ENCODE measurements at regions not wholly inside any gene's neighbourhood (a gene's known extent, or its start where the extent isn't known, plus 50 kb on each side); places are given as distances from the start of the nearest gene placed in this dataset.

DNA sequence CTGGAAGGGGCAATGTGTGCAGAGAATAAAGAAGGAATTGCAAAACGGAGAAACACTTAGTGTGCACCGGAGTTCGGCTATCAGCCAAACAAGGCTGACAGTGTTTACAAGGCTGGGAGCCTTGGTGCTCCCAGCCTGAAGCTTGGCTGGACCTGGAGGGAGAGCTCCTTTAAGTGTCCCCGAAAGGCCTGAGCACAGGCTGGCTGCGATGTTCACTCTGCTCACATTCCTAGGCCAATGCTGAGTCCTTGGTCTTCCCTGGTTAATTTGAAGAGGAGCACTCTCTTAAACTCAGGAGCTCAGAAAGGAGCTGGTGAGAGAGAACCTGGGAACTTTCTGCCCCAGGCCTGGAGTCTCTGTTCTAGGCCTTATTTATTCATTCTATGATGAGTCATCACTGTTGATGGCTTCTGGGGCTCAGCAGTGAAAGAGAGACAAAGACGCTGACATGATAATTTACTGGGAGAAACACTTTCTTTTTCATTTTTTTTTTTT is 88.6 kb upstream of the MYO10 start:
- TF ChIP-seq, protein P1, sequence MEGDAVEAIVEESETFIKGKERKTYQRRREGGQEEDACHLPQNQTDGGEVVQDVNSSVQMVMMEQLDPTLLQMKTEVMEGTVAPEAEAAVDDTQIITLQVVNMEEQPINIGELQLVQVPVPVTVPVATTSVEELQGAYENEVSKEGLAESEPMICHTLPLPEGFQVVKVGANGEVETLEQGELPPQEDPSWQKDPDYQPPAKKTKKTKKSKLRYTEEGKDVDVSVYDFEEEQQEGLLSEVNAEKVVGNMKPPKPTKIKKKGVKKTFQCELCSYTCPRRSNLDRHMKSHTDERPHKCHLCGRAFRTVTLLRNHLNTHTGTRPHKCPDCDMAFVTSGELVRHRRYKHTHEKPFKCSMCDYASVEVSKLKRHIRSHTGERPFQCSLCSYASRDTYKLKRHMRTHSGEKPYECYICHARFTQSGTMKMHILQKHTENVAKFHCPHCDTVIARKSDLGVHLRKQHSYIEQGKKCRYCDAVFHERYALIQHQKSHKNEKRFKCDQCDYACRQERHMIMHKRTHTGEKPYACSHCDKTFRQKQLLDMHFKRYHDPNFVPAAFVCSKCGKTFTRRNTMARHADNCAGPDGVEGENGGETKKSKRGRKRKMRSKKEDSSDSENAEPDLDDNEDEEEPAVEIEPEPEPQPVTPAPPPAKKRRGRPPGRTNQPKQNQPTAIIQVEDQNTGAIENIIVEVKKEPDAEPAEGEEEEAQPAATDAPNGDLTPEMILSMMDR (IDR thresholded peaks at IDR 0.05), result no peak
- TF ChIP-seq POLR2A (IDR thresholded peaks at IDR 0.05), result no peak
